HT1080 (cell line): ENCODE measurements at regions not wholly inside any gene's neighbourhood (a gene's known extent, or its start where the extent isn't known, plus 50 kb on each side); places are given as distances from the start of the nearest gene placed in this dataset.
A peak's percentile ranks its signal among the peaks of the same experiment; 100 is the strongest.

Experiments
- DNase-seq: peaks from one replicate; pipeline ENCODE4 v3.0.0-alpha.2; 2015; ENCODE audit warnings: low read depth

GRCh38 chr6:4591218-4591617 is 185.0 kb upstream of the CDYL start:
- DNase-seq = no peak

DNA sequence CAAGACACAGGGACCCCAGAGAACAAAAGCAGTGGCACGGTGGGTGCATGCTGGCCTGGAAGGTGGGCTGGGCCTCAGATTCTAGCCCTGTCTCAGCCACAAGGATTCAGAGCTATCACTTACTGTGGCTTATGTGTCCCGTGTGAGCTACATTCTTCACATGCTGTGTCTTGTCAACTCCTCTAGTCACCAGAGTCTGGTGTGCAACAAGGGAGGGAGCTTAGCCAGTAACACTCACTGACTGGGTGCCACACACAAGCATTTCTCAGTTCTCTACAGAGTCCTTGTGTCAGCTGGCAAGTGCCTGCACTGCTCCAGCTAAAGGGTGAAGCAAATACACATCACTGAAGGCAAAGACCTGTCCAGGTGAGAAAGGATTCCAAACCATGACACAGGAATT is 186.9 kb upstream of the CDYL start:
- DNase-seq = no peak

DNA sequence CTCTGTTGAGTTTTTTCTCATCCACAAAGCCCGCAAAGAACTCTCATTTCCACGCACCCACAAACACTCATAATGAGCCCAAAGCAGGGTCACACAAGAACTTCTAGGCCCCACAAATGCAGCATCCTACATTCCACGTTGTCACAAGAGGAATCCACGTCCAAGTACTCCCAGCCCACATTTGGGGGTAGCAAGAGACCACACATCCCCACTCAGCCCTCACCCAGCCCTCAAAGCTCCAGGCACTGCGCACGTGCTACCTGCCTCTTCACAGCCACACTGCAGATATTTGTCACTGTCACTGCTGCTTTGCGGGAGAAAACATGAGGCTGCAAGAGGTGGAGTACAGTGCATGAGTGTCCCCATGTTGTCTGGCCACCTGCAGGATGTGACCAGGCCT is 187.6 kb upstream of the CDYL start:
- no peak for DNase-seq

- DNase-seq = no peak
These were observed 188.0 kb upstream of the CDYL start for GRCh38 chr6:4588163-4588562.

- no peak for DNase-seq
These were observed 189.0 kb upstream of the CDYL start for GRCh38 chr6:4587171-4587570.

GRCh38 chr6:4586469-4586859 is 189.7 kb upstream of the CDYL start:
- DNase-seq = no peak

- no peak for DNase-seq
These were observed 190.3 kb upstream of the CDYL start for GRCh38 chr6:4585682-4586468.

DNA sequence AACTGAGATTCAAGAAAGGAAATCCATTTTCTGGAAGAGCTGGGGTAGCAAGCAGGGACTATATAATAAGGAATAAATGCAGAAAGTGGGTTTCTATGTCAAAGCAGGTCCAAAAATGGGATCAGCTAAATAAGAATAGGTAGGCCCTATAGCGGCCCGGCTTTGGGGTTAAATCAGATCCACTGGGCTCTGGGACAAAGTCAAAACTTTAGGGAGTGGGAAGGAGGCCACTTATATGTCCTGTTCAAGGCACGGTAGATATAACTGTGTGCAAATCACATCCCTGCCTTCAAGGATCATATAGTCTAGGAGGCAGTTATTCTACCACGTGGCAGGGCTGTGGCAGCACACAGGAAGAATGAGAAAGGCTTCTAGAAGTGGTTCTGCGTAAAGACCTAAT is 191.4 kb upstream of the CDYL start:
- DNase-seq = no peak

DNA sequence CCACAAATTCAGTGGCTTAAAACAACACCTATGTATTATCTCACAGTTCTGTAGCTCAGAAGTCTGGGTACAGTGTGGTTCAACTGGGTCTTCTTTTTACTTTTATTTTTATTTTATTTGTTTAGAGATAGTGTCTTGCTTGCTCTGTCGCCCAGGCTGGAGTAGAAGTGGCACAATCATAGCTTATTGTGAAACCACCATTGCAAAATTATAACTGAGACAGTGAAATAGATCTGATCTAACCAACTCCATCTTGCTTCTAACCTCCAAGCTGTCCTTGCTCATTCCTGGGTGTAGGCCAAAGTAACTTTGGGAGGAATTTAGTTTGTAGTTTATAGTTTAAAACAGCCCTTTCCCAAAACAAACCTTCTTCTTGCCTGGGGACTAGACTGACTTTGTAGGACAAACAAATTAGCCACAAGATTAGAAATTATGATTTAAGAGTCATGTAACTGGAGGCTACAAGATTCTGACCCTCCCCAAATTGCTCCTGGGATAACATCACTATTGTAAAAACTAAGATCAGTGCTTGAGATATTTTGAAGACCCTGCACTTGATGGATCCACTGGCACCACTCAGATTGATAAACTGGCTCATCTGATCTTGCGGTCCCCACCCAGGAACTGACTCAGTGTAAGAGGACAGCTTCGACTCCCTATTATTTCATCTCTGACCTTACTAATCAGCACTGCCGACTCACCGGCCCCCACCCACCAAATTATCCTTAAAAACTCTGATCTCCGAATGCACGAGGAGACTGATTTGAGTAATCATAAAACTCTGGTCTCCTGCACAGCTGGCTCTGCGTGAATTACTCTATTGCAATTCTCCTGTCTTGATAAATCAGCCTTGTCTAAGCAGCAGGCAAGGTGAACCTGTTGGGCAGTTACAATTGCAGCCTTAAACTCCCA is 193.4 kb upstream of the CDYL start:
- DNase-seq = no peak

- DNase-seq = peak; percentile 83
These were observed 194.5 kb upstream of the CDYL start for GRCh38 chr6:4581468-4582385.

- no peak for DNase-seq
These were observed 195.8 kb upstream of the CDYL start for GRCh38 chr6:4580361-4580760.

GRCh38 chr6:4577406-4577805 is 198.8 kb upstream of the CDYL start:
- DNase-seq = no peak

GRCh38 chr6:4575714-4576113 is 200.5 kb upstream of the CDYL start:
- peak; percentile 84 for DNase-seq

DNA sequence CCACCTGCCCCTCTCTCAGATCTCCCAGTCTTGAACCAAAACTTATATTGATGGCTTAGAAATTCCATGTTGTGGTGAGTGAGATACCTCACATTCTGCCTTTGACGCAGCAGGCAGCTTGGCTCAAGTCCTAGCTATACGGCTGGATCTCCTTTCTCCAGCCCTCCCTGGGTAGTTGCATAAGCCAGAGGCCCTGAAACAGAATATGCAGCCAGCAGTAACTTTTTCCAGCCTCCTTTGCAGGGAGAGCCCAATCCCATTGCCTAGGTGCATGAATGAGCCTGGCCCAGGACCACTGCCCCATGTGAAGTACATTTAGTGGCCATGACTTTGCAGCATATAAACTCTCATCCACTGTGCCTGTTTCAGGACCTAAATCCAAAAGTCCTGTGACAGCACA is 202.2 kb upstream of the CDYL start:
- no peak for DNase-seq

DNA sequence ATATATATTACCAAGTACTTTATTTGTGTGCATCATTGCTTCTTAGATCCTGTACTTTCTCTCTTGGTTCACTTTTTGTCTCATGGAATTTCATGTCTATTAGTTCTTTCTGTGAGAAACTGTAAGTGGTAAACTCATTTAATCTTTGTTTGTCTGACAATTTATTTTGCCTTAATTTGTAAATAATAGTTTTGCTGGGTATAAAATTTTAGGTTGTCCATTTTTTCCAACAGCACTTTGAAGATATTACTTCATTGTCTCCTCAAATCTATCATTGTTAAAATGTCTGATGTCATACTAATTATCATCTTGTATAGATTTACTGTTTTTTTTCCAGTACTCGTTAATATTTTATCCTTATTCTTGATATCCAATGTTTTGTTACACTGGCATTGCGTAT is 205.2 kb upstream of the CDYL start:
- no peak for DNase-seq

DNA sequence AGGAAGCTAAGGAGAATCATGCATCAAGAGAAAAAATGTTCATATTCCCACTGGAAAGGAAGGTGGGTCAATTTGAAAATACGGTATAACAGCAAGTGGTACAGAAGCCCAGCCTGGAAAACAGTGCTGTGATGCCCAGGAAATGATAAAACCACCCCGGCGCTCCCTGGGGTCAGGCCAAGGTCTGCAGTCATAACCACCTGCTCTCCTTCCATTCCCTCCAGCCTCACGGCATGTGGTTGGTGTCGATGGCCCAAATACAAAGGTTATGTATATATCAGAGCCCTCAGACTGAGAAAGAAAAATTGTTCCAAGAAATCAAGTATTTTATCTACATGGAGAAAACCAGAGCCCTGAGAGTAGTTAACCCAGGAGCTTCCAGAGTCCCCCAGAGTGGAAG is 208.1 kb upstream of the CDYL start:
- no peak for DNase-seq

DNA sequence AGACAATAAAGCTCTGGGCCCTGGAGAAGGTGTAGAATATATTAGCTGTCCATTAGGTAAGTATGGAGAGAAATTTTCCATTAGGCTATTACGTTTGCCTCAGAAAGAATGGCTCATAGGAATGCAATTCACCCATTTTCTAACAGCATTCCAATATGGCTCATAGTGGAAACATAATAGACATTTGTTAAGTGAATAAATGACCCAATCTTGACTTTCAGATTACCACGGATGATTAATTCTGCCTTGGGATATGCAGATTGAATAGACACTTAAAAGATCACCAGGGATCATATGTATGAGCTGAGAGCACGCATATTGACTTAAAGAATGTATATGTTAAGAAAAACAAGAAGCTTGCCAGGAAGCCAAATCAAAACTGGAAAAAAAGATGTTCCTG is 209.1 kb upstream of the CDYL start:
- DNase-seq = no peak

GRCh38 chr6:4565301-4566250 is 210.6 kb upstream of the CDYL start:
- no peak for DNase-seq

- no peak for DNase-seq
These were observed 211.4 kb upstream of the CDYL start for GRCh38 chr6:4564801-4565271.

DNA sequence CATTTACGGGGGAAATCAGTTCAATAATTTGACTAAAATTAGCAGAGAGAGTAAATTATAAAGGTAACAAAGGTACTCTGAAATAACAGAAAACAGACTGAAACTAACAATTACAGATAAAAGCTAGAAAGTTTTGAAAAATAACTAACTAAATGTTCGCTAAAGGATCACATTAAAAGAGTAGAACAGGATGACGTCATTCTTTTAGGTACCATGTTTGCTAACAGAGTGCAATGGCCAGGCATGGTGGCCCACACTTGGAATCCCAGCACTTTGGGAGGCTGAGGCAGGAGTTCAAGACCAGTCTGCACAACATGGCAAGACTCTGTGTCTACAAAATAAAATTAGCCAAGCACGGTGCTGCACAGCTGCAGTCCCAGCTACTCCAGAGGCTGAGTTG is 212.3 kb upstream of the CDYL start:
- DNase-seq = no peak
